HG03097 (cell line): ENCODE measurements at regions not wholly inside any gene's neighbourhood (a gene's known extent, or its start where the extent isn't known, plus 50 kb on each side); places are given as distances from the start of the nearest gene placed in this dataset.
"Not testable (repeated sequence)": the region's sequence is repeated elsewhere in the genome, so short reads cannot be mapped to it uniquely, and the experiment has no call there.

Experiments used
- ATAC-seq: cut with Tn5 transposase; IDR thresholded peaks from one replicate; pipeline ENCODE4 v1.9.1; 2021; ENCODE audit not compliant: unreplicated experiment, low FRiP score

GRCh38 chr17:37859451-37859850 is 64.8 kb upstream of the TBC1D3K start:
- ATAC-seq, result no peak

GRCh38 chr17:37858391-37858790 is 65.8 kb upstream of the TBC1D3K start:
- not testable (repeated sequence) for ATAC-seq

GRCh38 chr17:37856245-37856644 is 68.0 kb upstream of the TBC1D3K start:
- ATAC-seq, result no peak

GRCh38 chr17:37849617-37849972 is 74.6 kb upstream of the TBC1D3K start:
- no peak for ATAC-seq

- ATAC-seq, result peak; percentile 44
Observed at GRCh38 chr17:37848690-37849616, 75.3 kb upstream of the TBC1D3K start.

GRCh38 chr17:37847811-37848331 is 76.3 kb upstream of the TBC1D3K start:
- ATAC-seq, result no peak

- ATAC-seq, result no peak
Observed at GRCh38 chr17:37847102-37847501, 77.1 kb upstream of the TBC1D3K start.

GRCh38 chr17:37844977-37845293 is 79.3 kb upstream of the TBC1D3K start:
- ATAC-seq, result no peak

- peak; percentile 58 for ATAC-seq
Observed at GRCh38 chr17:37844158-37844976, 79.8 kb upstream of the TBC1D3K start.

GRCh38 chr17:37842401-37842800 is 81.8 kb upstream of the TBC1D3K start:
- no peak for ATAC-seq

GRCh38 chr17:37841232-37841631 is 83.0 kb upstream of the TBC1D3K start:
- no peak for ATAC-seq

GRCh38 chr17:37840576-37840975 is 83.6 kb upstream of the TBC1D3K start:
- no peak for ATAC-seq

GRCh38 chr17:37839196-37839978 is 84.8 kb upstream of the TBC1D3K start:
- ATAC-seq, result no peak

- no peak for ATAC-seq
Observed at GRCh38 chr17:37838276-37838675, 85.9 kb upstream of the TBC1D3K start.

- no peak for ATAC-seq
Observed at GRCh38 chr17:37836593-37836992, 87.6 kb upstream of the TBC1D3K start.

- ATAC-seq, result no peak
Observed at GRCh38 chr17:37834168-37834567, 89.3 kb upstream of the HNF1B start.

GRCh38 chr17:37833237-37833859 is 88.5 kb upstream of the HNF1B start:
- ATAC-seq, result peak; percentile 28

- no peak for ATAC-seq
Observed at GRCh38 chr17:37831986-37832385, 87.1 kb upstream of the HNF1B start.

GRCh38 chr17:37831492-37831891 is 86.6 kb upstream of the HNF1B start:
- ATAC-seq, result no peak
